ENCODE measurements at regions not wholly inside any gene's neighbourhood (a gene's known extent, or its start where the extent isn't known, plus 50 kb on each side); places are given as distances from the start of the nearest gene placed in this dataset.

DNA sequence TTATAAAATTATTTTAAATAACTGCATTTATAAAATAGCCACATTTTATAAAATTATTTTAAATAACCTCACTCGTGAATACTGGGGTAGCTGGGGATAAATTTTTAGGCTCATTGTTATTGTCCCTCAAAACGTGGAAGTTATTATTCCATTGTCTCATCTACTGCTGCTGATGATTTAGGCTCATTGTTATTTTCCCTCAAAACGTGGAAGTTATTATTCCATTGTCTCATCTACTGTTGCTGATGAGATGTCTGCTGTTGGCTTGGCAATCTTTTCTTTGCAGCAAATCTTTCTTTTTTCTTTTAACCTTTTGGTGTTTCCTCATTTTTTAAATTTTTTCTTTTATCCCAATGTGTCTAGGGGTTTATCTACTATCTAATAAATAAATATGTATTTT lies 182.6 kb upstream of the PZP start:
- TF ChIP-seq CTCF (conservative IDR thresholded peaks at IDR 0.05; ENCODE audit: low read depth in 2 of 2), result no peak
- no peak for TF ChIP-seq REST (IDR thresholded peaks at IDR 0.05; ENCODE audit: unreplicated experiment)
- no peak for TF ChIP-seq ZNF114 (CRISPR knock-in tag; IDR thresholded peaks at IDR 0.05)

Data from GM23338 (cell line).